SU-DHL-6 (cell line): ENCODE measurements at regions not wholly inside any gene's neighbourhood (a gene's known extent, or its start where the extent isn't known, plus 50 kb on each side); places are given as distances from the start of the nearest gene placed in this dataset.

ENCODE experiments used
- EZH2phosphoT487 ChIP-seq: fragments of 200-600 bp; sonication (generic), shearing (Covaris generic); conservative IDR thresholded peaks from 2 replicates; pipeline ENCODE4 v1.6.1; 2018; ENCODE audit warnings: mild to moderate bottlenecking, antibody characterized with exemption, low read length, moderate library complexity, mixed read lengths
- TF ChIP-seq, protein P1 (sequence below): fragments of 200-600 bp; sonication (generic); IDR thresholded peaks from one replicate; pipeline ENCODE4 v1.5.1; 2017; ENCODE audit warnings: antibody characterized with exemption, mild to moderate bottlenecking, low read length, moderate library complexity; ENCODE audit not compliant: insufficient read depth, poor library complexity, severe bottlenecking

DNA sequence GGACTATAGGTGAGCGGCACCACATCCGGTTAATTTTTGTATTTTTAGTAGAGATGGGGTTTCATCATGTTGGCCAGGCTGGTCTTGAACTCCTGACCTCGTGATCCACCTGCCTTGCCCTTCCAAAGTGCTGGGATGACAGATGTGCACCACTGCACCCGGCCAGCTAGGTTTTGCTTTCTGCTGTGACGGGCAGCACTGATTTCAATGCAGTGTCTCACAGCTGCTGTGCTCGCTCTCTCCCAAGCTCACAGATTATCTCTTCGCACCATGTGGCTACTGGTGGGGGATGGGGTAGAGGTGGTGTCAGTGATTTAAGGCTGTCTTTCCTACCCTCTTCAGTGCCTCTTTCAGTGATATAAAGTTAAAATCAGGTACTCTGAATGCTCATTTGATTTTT, 909.1 kb downstream of the TRHDE start:
- TF ChIP-seq, protein P1, sequence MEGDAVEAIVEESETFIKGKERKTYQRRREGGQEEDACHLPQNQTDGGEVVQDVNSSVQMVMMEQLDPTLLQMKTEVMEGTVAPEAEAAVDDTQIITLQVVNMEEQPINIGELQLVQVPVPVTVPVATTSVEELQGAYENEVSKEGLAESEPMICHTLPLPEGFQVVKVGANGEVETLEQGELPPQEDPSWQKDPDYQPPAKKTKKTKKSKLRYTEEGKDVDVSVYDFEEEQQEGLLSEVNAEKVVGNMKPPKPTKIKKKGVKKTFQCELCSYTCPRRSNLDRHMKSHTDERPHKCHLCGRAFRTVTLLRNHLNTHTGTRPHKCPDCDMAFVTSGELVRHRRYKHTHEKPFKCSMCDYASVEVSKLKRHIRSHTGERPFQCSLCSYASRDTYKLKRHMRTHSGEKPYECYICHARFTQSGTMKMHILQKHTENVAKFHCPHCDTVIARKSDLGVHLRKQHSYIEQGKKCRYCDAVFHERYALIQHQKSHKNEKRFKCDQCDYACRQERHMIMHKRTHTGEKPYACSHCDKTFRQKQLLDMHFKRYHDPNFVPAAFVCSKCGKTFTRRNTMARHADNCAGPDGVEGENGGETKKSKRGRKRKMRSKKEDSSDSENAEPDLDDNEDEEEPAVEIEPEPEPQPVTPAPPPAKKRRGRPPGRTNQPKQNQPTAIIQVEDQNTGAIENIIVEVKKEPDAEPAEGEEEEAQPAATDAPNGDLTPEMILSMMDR = no peak
- TF ChIP-seq EZH2phosphoT487 = no peak
